Loucy (cell line): ENCODE measurements at regions not wholly inside any gene's neighbourhood (a gene's known extent, or its start where the extent isn't known, plus 50 kb on each side); places are given as distances from the start of the nearest gene placed in this dataset.

ENCODE experiments used
- H2AFZ ChIP-seq: fragments of 200-600 bp; sonication (generic); 2 replicates; pipeline ENCODE4 v1.6.0; 2016; ENCODE audit warnings: antibody characterized with exemption, mild to moderate bottlenecking, low read length, moderate library complexity
- H3F3A ChIP-seq: fragments of 200-600 bp; 2 replicates; pipeline ENCODE4 v1.6.0; 2016; ENCODE audit warnings: antibody characterized with exemption, low read depth, mild to moderate bottlenecking
- H3K27me3 ChIP-seq: fragments of 200-600 bp; sonication (generic); 2 replicates; pipeline ENCODE4 v1.6.1; 2014; ENCODE audit warnings: low read length, mild to moderate bottlenecking; ENCODE audit not compliant: insufficient read depth, poor library complexity, severe bottlenecking
- H3K36me3 ChIP-seq: fragments of 200-600 bp; sonication (generic); 2 replicates; pipeline ENCODE4 v1.6.1; 2016; ENCODE audit warnings: low read length; ENCODE audit not compliant: insufficient read depth
- H3K4me1 ChIP-seq: fragments of 200-600 bp; sonication (generic); 2 replicates; pipeline ENCODE4 v1.5.1; 2014; ENCODE audit warnings: low read length, mild to moderate bottlenecking; ENCODE audit not compliant: insufficient read depth, poor library complexity, severe bottlenecking
- H3K4me2 ChIP-seq: fragments of 200-600 bp; sonication (generic); 2 replicates; pipeline ENCODE4 v1.6.0; 2014; ENCODE audit warnings: antibody characterized with exemption, low read length, low read depth, mild to moderate bottlenecking; ENCODE audit not compliant: poor library complexity, severe bottlenecking
- H3K4me3 ChIP-seq: fragments of 200-600 bp; sonication (generic); 2 replicates; pipeline ENCODE4 v1.5.1; 2014; ENCODE audit warnings: low read length, mild to moderate bottlenecking, mixed read lengths; ENCODE audit not compliant: poor library complexity, severe bottlenecking
- H3K79me2 ChIP-seq: fragments of 200-600 bp; sonication (generic); 2 replicates; pipeline ENCODE4 v1.6.1; 2014; ENCODE audit warnings: low read length; ENCODE audit not compliant: insufficient read depth
- H3K9ac ChIP-seq: fragments of 200-600 bp; sonication (generic); 2 replicates; pipeline ENCODE4 v1.6.0; 2014; ENCODE audit warnings: mild to moderate bottlenecking, low read depth, low read length, moderate library complexity; ENCODE audit not compliant: poor library complexity, severe bottlenecking
- H3K9me2 ChIP-seq: fragments of 200-600 bp; sonication (generic); replicated peaks from 2 replicates; pipeline ENCODE4 v1.6.1; 2016; ENCODE audit warnings: low read depth, low read length, mixed read lengths
- H3K9me3 ChIP-seq: fragments of 200-600 bp; sonication (generic); 2 replicates; pipeline ENCODE4 v1.6.1; 2014; ENCODE audit warnings: mild to moderate bottlenecking, antibody characterized with exemption, low read length, low read depth; ENCODE audit not compliant: insufficient read depth
- H4K20me1 ChIP-seq: fragments of 200-600 bp; sonication (generic); 2 replicates; pipeline ENCODE4 v1.6.0; 2014; ENCODE audit warnings: antibody characterized with exemption, low read length, mild to moderate bottlenecking; ENCODE audit not compliant: insufficient read depth, poor library complexity, severe bottlenecking
- CTCF ChIP-seq: fragments of 200-600 bp; sonication (generic); conservative IDR thresholded peaks from 2 replicates; pipeline ENCODE4 v1.5.1; 2014; ENCODE audit warnings: mild to moderate bottlenecking, antibody characterized with exemption, low read length
- EZH2phosphoT487 ChIP-seq: fragments of 200-600 bp; IDR thresholded peaks from 2 replicates; pipeline ENCODE4 v1.6.1; 2018; ENCODE audit warnings: antibody characterized with exemption, mild to moderate bottlenecking, moderate library complexity, borderline replicate concordance

- no peaks in the 10 kb centered on the region for H3K27me3 ChIP-seq
- TF ChIP-seq EZH2phosphoT487 (no peak), CTCF (no peak)
- H2AFZ ChIP-seq = no peak overlapping the region
- H3K79me2 ChIP-seq = no peaks in the 10 kb centered on the region
- H3K4me1 ChIP-seq = no peaks in the 10 kb centered on the region
- 0 out of 2 replicates have a peak, but pooled peaks cover 3% of the 10 kb centered on the region for H3K9me2 ChIP-seq
- H4K20me1 ChIP-seq = no peaks in the 10 kb centered on the region
- H3K9me3 ChIP-seq = no peaks in the 10 kb centered on the region
- no peaks in the 10 kb centered on the region for H3K36me3 ChIP-seq
- H3K4me2 ChIP-seq = no peak overlapping the region
- no peaks in the 10 kb centered on the region for H3F3A ChIP-seq
- no peak overlapping the region for H3K9ac ChIP-seq
- no peak overlapping the region for H3K4me3 ChIP-seq
Observed at GRCh38 chr6:132028029-132028428, 76.9 kb upstream of the CCN2 start.

- no peaks in the 10 kb centered on the region for H3K4me1 ChIP-seq
- no peaks in the 10 kb centered on the region for H3K9me3 ChIP-seq
- no peak overlapping the region for H3K4me3 ChIP-seq
- no peaks in the 10 kb centered on the region for H3K36me3 ChIP-seq
- H3K4me2 ChIP-seq = no peak overlapping the region
- H3K79me2 ChIP-seq = no peaks in the 10 kb centered on the region
- H2AFZ ChIP-seq = no peak overlapping the region
- TF ChIP-seq CTCF (no peak), EZH2phosphoT487 (no peak)
- no peaks in the 10 kb centered on the region for H3F3A ChIP-seq
- H3K9ac ChIP-seq = no peak overlapping the region
- no peaks in the 10 kb centered on the region for H4K20me1 ChIP-seq
- H3K27me3 ChIP-seq = no peaks in the 10 kb centered on the region
- H3K9me2 ChIP-seq = no peaks in the 10 kb centered on the region
Observed at GRCh38 chr6:132025468-132025867, 74.3 kb upstream of the CCN2 start.

- no peak for TF ChIP-seq EZH2phosphoT487
- peak; percentile 60 for TF ChIP-seq CTCF
- H3K9ac ChIP-seq = no peak overlapping the region
- H3K79me2 ChIP-seq = no peaks in the 10 kb centered on the region
- H2AFZ ChIP-seq = no peak overlapping the region
- no peaks in the 10 kb centered on the region for H3K27me3 ChIP-seq
- no peaks in the 10 kb centered on the region for H3K36me3 ChIP-seq
- H3K9me2 ChIP-seq = no peaks in the 10 kb centered on the region
- H3K4me1 ChIP-seq = no peaks in the 10 kb centered on the region
- no peaks in the 10 kb centered on the region for H4K20me1 ChIP-seq
- H3K4me2 ChIP-seq = no peak overlapping the region
- no peaks in the 10 kb centered on the region for H3F3A ChIP-seq
- no peaks in the 10 kb centered on the region for H3K9me3 ChIP-seq
- no peak overlapping the region for H3K4me3 ChIP-seq
Observed at GRCh38 chr6:132023490-132023889, 72.3 kb upstream of the CCN2 start.
